ENCODE measurements at regions not wholly inside any gene's neighbourhood (a gene's known extent, or its start where the extent isn't known, plus 50 kb on each side); places are given as distances from the start of the nearest gene placed in this dataset.

GRCh38 chr1:95370691-95371562 lies 136.9 kb downstream of the RWDD3 start:
- DNase-seq: no peak

DNA sequence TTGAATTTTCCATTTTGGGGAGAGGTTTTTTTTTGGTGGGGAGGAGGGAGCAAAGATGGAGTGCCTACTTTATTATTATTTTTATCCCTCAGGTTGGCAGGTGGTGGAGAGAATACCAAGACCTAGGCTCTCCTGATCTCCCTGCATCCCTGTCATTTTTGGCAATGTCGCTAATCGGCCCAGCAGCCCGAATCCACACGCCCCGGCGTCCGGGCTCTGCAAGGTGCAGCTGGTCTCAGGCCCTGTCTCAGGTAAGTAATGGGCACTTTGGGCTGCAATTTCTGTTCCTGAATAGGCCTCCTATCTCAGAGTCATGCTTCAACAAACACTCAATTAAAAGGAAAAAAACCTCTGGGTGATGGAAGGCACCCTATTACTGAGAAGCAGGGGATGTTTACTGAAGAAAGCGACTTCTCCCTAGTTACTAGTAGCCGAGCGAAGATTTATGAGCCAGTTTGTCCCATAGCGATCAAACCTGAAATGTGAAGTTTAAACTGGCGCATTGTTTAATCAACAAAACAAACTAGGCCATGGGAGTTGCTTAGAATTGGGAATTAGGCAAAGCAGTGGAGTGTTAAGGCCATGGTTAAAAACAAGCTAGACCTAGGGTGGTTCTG lies 137.8 kb downstream of the RWDD3 start:
- DNase-seq: no peak

DNA sequence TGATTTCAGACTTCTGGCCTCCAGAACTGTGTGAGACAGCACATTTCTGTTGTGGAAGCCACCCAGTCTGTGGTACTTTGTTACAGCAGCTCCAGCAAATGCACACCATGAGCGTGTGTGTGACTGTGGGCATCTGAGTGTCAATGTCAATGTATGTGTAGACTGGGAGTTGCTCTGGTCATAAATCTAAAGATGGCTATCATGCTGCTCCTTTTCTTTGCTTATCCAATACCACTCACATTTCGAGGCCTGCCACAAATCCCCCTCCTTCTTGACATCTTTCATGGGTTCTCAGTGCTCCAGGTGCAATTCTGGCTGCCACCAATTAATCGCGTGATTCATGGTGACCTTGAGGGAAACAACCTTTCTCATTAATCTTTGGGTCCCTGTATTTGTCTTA lies 141.2 kb downstream of the RWDD3 start:
- DNase-seq: no peak

DNA sequence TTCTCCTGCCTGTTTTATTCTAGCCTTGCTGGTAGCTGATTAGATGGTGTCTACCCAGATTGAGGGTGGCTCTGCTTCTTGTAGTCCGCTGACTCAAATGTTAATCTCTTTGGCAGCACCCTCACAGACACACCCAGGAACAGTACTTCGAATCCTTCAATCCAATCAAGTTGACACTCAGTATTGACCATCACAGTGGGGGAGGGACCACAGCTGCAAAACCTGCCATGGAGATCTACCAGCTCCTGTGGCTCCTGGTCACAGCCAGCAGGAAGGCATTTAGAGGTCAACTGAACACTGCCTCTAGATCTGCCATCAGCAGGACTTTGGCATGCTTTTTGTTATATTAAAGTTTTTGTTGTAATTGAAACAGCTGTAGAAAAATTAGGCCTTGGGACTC lies 146.9 kb downstream of the RWDD3 start:
- no peak for DNase-seq

DNA sequence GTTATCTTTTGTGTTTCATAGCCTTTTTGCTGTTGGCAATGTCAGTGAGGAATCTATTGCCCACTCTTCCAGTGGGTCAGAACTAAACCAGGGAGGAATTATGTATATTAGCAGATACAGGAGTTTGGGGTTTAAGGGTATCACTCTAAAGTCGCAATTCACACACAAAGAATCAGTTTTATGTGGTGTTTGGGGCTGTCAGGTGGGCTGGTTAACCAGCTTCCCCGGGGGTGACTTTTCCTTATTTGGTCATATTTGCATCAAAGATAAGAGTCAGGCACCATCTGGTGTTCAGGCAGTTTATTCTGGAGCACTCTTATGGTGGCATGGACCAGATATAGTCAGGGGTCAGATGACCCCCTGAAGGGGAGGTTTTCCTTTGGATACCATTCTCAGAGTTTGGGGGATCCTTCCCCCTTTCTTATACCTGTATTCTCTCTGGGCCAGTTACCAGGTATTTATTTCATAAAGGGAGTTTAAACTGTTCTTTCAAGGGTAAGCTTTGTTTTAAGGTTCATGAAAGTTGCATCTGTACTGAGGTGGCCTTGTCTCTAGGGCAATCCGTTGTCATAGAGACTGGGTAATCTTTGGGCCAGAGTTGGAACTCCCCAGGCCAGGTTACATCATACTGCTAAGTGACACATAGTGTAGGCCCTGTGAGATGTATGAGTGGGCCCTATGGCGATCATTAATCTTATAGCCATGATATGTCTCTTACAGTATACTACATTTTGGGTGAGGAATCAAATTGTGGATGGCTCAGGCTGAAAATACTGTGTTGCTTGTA lies 148.2 kb downstream of the RWDD3 start:
- no peak for DNase-seq

- no peak for DNase-seq
Measured at GRCh38 chr1:95383111-95383510, 149.1 kb downstream of the RWDD3 start.

- no peak for DNase-seq
Measured at GRCh38 chr1:95384567-95384966, 150.6 kb downstream of the RWDD3 start.

GRCh38 chr1:95386371-95386770 lies 152.4 kb downstream of the RWDD3 start:
- DNase-seq: no peak

DNA sequence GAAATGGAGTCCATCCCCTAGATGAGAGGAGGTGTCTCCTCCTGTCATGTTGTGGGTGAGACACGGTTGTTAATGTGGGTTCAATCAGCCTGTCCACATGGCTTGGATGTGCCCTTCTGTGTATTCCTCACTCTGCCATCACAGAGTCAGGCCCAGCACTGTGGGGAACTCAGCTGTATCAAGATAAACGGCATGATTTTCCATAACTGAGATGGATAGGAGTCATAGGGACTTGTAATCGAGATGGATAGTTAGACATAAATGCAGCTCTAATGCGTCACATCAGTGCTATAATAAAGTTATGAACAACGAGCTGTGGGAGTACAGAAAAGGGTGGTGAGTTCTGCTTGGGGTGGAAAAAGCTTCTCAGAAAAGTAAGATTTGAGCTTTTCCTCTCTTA lies 152.9 kb downstream of the RWDD3 start:
- DNase-seq: no peak

- no peak for DNase-seq
Measured at GRCh38 chr1:95388031-95388430, 154.0 kb downstream of the RWDD3 start.

DNA sequence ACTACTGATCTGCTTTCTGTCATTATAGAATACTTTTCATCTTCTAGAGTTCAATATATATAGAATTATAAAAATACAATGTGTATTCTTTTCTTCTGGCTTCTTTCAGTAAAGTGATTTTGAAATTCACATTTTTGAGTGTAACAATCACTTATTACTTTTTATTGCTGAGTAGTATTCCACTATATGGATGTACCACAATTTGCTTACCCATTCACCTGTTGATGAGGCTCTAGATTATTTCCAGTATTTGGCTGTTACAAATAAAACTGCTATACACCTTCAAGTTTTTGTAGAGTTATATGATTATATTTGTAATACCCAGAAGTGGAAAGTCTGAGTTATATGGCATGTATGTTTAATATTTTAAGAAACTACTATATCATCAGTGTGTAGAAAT lies 159.4 kb downstream of the RWDD3 start:
- DNase-seq: no peak

GRCh38 chr1:95396557-95396956 lies 162.5 kb downstream of the RWDD3 start:
- DNase-seq: no peak

GRCh38 chr1:95402780-95403179 lies 168.8 kb downstream of the RWDD3 start:
- no peak for DNase-seq

DNA sequence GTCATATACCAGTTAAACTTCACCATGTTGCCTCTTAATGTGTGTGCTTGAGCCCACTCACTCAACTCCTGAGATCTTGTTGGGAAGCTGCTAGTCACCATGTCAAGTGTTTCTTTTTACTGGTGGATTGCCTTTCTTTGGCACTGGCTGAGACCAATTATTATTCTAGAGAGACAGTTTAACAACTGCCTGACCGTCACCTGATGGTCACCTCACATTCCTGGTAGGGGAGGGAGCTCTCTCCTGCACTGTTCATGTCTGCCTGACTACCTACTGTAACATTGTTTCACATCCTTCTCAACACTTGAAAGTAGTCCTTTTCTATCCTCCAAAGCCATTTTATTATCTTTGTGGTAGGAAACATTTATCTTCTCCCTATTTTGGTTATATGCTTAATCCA lies 172.3 kb downstream of the RWDD3 start:
- DNase-seq: no peak

DNA sequence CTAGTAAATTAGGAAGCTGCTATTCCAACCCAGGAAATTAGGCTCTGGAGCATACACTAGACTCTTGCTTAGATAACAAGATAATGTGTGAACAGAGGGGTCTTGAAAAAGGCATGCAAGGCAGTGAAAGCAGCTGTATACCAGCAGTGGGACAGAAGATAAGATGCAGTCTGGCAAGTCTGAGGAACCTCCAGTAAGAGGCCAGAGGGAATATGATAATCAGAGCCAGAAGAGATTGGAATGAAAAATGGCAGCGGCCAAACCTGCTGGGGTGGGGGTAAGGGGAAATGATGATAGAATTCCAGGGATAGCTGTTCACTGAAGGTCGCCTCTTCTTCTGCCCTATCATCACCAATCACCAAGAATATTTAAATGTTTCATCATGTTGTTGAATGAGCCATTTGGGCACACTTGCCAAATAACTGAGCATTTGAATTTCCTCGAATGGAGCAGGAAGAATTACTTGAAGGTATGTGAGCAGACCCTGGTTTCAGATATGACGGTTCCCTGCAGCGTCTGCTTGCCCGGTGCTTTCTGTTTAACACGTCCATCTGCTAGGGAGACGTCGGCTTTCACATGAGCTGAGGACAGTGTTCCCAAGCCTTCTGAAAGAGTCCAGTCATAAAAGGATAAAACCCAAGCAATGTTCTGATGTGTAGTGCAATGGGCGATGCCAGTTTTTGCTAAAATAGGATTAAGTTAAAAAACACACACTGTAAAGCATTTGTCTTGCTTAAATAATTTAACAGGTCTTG lies 173.3 kb downstream of the RWDD3 start:
- no peak for DNase-seq

DNA sequence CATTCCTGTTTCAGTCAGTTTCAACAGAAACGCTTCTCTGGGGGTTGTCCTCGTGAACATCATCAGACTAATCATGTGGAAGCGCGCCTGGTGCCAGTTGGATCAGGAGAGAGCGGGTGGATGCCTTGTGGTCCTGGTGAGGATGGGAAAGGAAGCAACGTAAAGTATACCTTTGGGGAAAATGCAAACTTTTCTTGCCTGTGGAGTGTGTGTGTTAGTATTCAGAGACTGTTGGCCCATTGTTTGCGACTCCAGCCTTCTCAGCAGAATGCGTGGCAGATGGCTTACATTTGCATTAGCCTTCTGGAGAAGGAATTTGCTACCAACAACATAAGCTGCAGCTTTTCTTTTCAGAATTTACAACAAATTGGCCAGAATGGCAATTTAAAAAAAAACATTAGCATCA lies 173.9 kb downstream of the RWDD3 start:
- DNase-seq: no peak

GRCh38 chr1:95408507-95409136 lies 174.6 kb downstream of the RWDD3 start:
- no peak for DNase-seq

- DNase-seq: no peak
Measured at GRCh38 chr1:95409276-95409675, 175.3 kb downstream of the RWDD3 start.

- DNase-seq: no peak
Measured at GRCh38 chr1:95409901-95410300, 175.9 kb downstream of the RWDD3 start.

DNA sequence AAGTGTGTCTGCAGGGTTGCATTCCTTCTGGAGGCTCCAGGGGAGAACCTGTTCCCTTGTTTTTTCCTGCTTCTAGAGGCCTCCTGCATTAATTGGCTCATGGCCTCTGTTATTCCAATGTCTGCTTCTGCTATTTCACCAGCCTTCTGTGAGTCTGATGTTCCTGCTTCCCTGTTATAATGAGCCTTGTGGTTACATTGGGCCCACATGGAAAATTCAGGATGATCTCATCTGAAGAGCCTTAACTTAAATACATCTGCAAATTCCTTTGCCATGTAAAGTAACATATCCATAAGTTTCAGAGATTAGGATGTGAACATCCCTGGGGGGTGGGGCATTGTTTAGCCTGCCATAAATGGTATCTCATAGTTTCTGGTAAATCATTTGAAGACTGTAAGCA lies 181.1 kb downstream of the RWDD3 start:
- no peak for DNase-seq

GRCh38 chr1:95426772-95427171 lies 192.8 kb downstream of the RWDD3 start:
- DNase-seq: no peak

DNA sequence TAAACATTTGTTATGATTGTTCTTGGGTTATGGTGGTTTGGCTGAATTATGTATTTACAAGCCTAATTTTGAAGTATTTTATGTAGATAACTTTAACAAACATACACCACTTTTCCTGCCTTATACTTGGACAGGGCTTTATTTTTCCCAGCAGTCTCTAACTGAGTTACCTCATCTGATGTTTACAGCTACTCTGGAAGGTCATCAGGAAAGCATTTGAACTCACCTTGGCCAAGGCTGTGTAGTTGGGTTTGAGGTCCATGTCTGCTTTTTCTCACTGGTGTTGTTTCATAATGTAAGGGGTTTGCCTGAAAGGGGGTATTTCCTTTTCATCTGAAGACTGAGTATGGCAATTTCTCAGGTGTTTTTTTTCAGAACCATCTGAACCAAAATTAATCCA lies 193.5 kb downstream of the RWDD3 start:
- DNase-seq: no peak

GRCh38 chr1:95431235-95431634 lies 197.2 kb downstream of the RWDD3 start:
- DNase-seq: no peak

All from inflammatory macrophage treated with lipopolysaccharide for 4 hours (primary cell).